Activated T-cell treated with anti-CD3 and anti-CD28 coated beads, Interleukin-2, amount 50 U/mL, for 4 hours (primary cell): ENCODE measurements at regions not wholly inside any gene's neighbourhood (a gene's known extent, or its start where the extent isn't known, plus 50 kb on each side); places are given as distances from the start of the nearest gene placed in this dataset.
"Not testable (repeated sequence)": the region's sequence is repeated elsewhere in the genome, so short reads cannot be mapped to it uniquely, and the experiment has no call there.

Experiments
- ATAC-seq, 2 donors: fragments of 200-7000 bp; cut with Tn5 transposase; one replicate each; pipeline ENCODE4 v1.10.0; 2021
- DNase-seq: peaks from one replicate; pipeline ENCODE4 v3.0.0-alpha.2; 2020
- H3K27me3 Mint-ChIP-seq: one replicate; pipeline ENCODE4 v1.8.0; 2021; ENCODE audit warnings: low read depth, mixed read lengths
- H3K36me3 Mint-ChIP-seq: one replicate; pipeline ENCODE4 v1.8.0; 2022; ENCODE audit warnings: mixed read lengths; ENCODE audit not compliant: insufficient read depth
- H3K4me1 Mint-ChIP-seq: one replicate; pipeline ENCODE4 v1.8.0; 2021; ENCODE audit warnings: low read depth, mixed read lengths
- H3K4me3 Mint-ChIP-seq: one replicate; pipeline ENCODE4 v1.8.0; 2021; ENCODE audit warnings: mild to moderate bottlenecking, moderate library complexity, mixed read lengths
- H3K9me3 Mint-ChIP-seq: one replicate; pipeline ENCODE4 v1.8.0; 2021; ENCODE audit warnings: mixed read lengths

GRCh38 chr6:10196090-10196489, 218.8 kb downstream of the TFAP2A start:
- no peaks in the 10 kb centered on the region for H3K27me3 Mint-ChIP-seq
- DNase-seq (no peak), ATAC-seq (no peak)
- no peaks in the 10 kb centered on the region for H3K36me3 Mint-ChIP-seq
- no peaks in the 10 kb centered on the region for H3K4me1 Mint-ChIP-seq
- no peak overlapping the region for H3K4me3 Mint-ChIP-seq
- H3K9me3 Mint-ChIP-seq = peaks cover 9% of the 10 kb centered on the region

- Mint-ChIP-seq H3K27me3 (no peaks in the 10 kb centered on the region), H3K9me3 (peaks cover 3% of the 10 kb centered on the region), H3K4me3 (no peak overlapping the region), H3K4me1 (no peaks in the 10 kb centered on the region), H3K36me3 (no peaks in the 10 kb centered on the region)
- DNase-seq (no peak), ATAC-seq (no peak)
These were observed 219.8 kb downstream of the TFAP2A start for GRCh38 chr6:10194816-10195672.

- ATAC-seq = no peak
- H3K36me3 Mint-ChIP-seq = no peaks in the 10 kb centered on the region
These were observed 221.6 kb downstream of the TFAP2A start for GRCh38 chr6:10193321-10193720.

GRCh38 chr6:10190042-10190441, 224.8 kb downstream of the TFAP2A start:
- H3K4me1 Mint-ChIP-seq = no peaks in the 10 kb centered on the region
- peaks cover 6% of the 10 kb centered on the region for H3K9me3 Mint-ChIP-seq
- no peak for DNase-seq
- no peak for ATAC-seq
- H3K4me3 Mint-ChIP-seq = no peak overlapping the region
- H3K27me3 Mint-ChIP-seq = no peaks in the 10 kb centered on the region
- H3K36me3 Mint-ChIP-seq = no peaks in the 10 kb centered on the region

More at GRCh38 chr6:10193321-10193720, 221.6 kb downstream of the TFAP2A start:
- no peaks in the 10 kb centered on the region for H3K27me3 Mint-ChIP-seq
- DNase-seq = no peak
- H3K9me3 Mint-ChIP-seq = peaks cover 3% of the 10 kb centered on the region
- H3K4me1 Mint-ChIP-seq = no peaks in the 10 kb centered on the region
- no peak overlapping the region for H3K4me3 Mint-ChIP-seq

GRCh38 chr6:10184371-10185227, 230.3 kb downstream of the TFAP2A start:
- H3K27me3 Mint-ChIP-seq = no peaks in the 10 kb centered on the region
- no peak overlapping the region for H3K4me3 Mint-ChIP-seq
- H3K36me3 Mint-ChIP-seq = no peaks in the 10 kb centered on the region
- no peaks in the 10 kb centered on the region for H3K4me1 Mint-ChIP-seq
- peaks cover 6% of the 10 kb centered on the region for H3K9me3 Mint-ChIP-seq
- DNase-seq (no peak), ATAC-seq (no peak)

- H3K4me1 Mint-ChIP-seq = no peaks in the 10 kb centered on the region
- H3K4me3 Mint-ChIP-seq = no peak overlapping the region
- DNase-seq (no peak), ATAC-seq (no peak)
- H3K36me3 Mint-ChIP-seq = no peaks in the 10 kb centered on the region
- no peaks in the 10 kb centered on the region for H3K9me3 Mint-ChIP-seq
- no peaks in the 10 kb centered on the region for H3K27me3 Mint-ChIP-seq
These were observed 234.5 kb downstream of the TFAP2A start for GRCh38 chr6:10180138-10181074.

- no peaks in the 10 kb centered on the region for H3K27me3 Mint-ChIP-seq
- ATAC-seq (no peak), DNase-seq (no peak)
- no peaks in the 10 kb centered on the region for H3K4me1 Mint-ChIP-seq
- no peaks in the 10 kb centered on the region for H3K36me3 Mint-ChIP-seq
- H3K9me3 Mint-ChIP-seq = no peaks in the 10 kb centered on the region
- H3K4me3 Mint-ChIP-seq = no peak overlapping the region
These were observed 237.2 kb downstream of the TFAP2A start for GRCh38 chr6:10177704-10178103.

GRCh38 chr6:10175362-10175761, 239.5 kb downstream of the TFAP2A start:
- peaks cover 7% of the 10 kb centered on the region for H3K9me3 Mint-ChIP-seq
- no peak for DNase-seq
- H3K36me3 Mint-ChIP-seq = no peaks in the 10 kb centered on the region
- ATAC-seq = no peak
- H3K4me3 Mint-ChIP-seq = no peak overlapping the region
- H3K4me1 Mint-ChIP-seq = no peaks in the 10 kb centered on the region
- H3K27me3 Mint-ChIP-seq = peaks cover 2% of the 10 kb centered on the region

- DNase-seq = no peak
- Mint-ChIP-seq H3K36me3 (no peaks in the 10 kb centered on the region), H3K27me3 (peaks cover 2% of the 10 kb centered on the region), H3K9me3 (peaks cover 7% of the 10 kb centered on the region), H3K4me1 (no peaks in the 10 kb centered on the region), H3K4me3 (no peak overlapping the region)
- no peak for ATAC-seq
These were observed 240.1 kb downstream of the TFAP2A start for GRCh38 chr6:10174761-10175160.

- Mint-ChIP-seq H3K9me3 (peaks cover 7% of the 10 kb centered on the region), H3K36me3 (no peaks in the 10 kb centered on the region), H3K4me3 (no peak overlapping the region), H3K27me3 (peaks cover 2% of the 10 kb centered on the region), H3K4me1 (no peaks in the 10 kb centered on the region)
- DNase-seq (no peak), ATAC-seq (no peak)
These were observed 240.8 kb downstream of the TFAP2A start for GRCh38 chr6:10174056-10174455.

- H3K4me1 Mint-ChIP-seq, H3K36me3 Mint-ChIP-seq, H3K9me3 Mint-ChIP-seq, H3K4me3 Mint-ChIP-seq, DNase-seq, H3K27me3 Mint-ChIP-seq, ATAC-seq: not testable (repeated sequence)
These were observed 243.2 kb downstream of the TFAP2A start for GRCh38 chr6:10171706-10172105.

- H3K4me1 Mint-ChIP-seq = no peaks in the 10 kb centered on the region
- no peak for ATAC-seq
- DNase-seq = no peak
- H3K36me3 Mint-ChIP-seq = no peaks in the 10 kb centered on the region
- peaks cover 7% of the 10 kb centered on the region for H3K9me3 Mint-ChIP-seq
- peaks cover 2% of the 10 kb centered on the region for H3K27me3 Mint-ChIP-seq
- no peak overlapping the region for H3K4me3 Mint-ChIP-seq
These were observed 244.1 kb downstream of the TFAP2A start for GRCh38 chr6:10170816-10171215.

- Mint-ChIP-seq H3K9me3 (peaks cover 4% of the 10 kb centered on the region), H3K4me3 (no peak overlapping the region), H3K27me3 (peaks cover 2% of the 10 kb centered on the region)
These were observed 248.8 kb downstream of the TFAP2A start for GRCh38 chr6:10166031-10166430.

More at GRCh38 chr6:10166031-10166430, 248.8 kb downstream of the TFAP2A start:
- no peak for ATAC-seq
- H3K4me1 Mint-ChIP-seq = no peaks in the 10 kb centered on the region
- H3K36me3 Mint-ChIP-seq = no peaks in the 10 kb centered on the region
- DNase-seq = no peak
